Transverse colon (tissue), 3 donors: ENCODE measurements at regions not wholly inside any gene's neighbourhood (a gene's known extent, or its start where the extent isn't known, plus 50 kb on each side); places are given as distances from the start of the nearest gene placed in this dataset.

Source experiments
- CTCF ChIP-seq, 5 experiments: fragments of 200-600 bp in 3 of 5; fragments of 450-650 bp in 2 of 5; sonication (generic) in 3 of 5; IDR thresholded peaks; 1 replicate in 2 of 5; 2 replicates in 3 of 5; pipeline ENCODE4 v1.5.1; 2016 to 2017; ENCODE audit warnings: antibody characterized with exemption in 5 of 5, inconsistent platforms in 3 of 5, mild to moderate bottlenecking in 2 of 5, moderate library complexity in 1 of 5
- POLR2A ChIP-seq: fragments of 450-650 bp; IDR thresholded peaks from one replicate; pipeline ENCODE4 v1.6.1; 2016; ENCODE audit warnings: antibody characterized with exemption, mild to moderate bottlenecking, moderate library complexity

GRCh38 chr11:91913407-91913806, 311.2 kb upstream of the FAT3 start:
- TF ChIP-seq POLR2A (no peak), CTCF (IDR thresholded peaks at IDR 0.05) (no peak)
